ENCODE measurements at regions not wholly inside any gene's neighbourhood (a gene's known extent, or its start where the extent isn't known, plus 50 kb on each side); places are given as distances from the start of the nearest gene placed in this dataset.

DNA sequence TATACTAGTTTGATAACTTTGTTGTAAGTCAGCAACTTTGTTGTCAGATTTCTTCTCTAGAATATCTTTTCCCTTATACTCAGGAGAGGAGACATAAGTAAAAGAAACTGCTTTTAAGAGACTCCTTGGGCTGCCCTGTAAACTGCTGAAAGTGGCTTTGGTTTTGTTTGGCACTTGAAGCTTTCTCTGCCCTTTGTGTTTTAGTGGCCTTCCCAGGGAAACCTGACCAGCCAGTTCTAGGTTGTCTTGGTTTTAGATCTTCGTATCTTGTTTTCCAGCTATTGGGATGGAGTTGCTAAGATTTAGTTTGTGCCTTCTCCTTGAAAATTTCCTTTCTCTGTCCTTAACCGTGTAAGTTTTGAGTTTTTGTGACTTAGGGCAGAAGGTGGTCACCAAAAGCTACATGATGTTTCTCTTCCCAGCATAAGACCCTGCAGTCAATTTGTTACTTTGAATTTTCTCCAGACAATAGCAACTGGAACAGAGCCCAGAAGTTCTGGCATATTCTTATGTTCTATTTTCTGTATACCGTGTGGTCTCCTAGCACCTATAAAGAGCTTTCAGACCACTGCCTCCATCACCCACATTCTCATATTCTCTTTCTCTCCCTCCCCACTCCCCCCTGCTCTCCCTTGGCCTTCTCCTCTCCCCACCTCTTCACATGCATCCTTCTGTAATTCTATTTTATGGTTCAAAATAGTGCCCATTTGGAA lies 81.1 kb downstream of the BOLA3 start:
- no peak for DNase-seq

DNA sequence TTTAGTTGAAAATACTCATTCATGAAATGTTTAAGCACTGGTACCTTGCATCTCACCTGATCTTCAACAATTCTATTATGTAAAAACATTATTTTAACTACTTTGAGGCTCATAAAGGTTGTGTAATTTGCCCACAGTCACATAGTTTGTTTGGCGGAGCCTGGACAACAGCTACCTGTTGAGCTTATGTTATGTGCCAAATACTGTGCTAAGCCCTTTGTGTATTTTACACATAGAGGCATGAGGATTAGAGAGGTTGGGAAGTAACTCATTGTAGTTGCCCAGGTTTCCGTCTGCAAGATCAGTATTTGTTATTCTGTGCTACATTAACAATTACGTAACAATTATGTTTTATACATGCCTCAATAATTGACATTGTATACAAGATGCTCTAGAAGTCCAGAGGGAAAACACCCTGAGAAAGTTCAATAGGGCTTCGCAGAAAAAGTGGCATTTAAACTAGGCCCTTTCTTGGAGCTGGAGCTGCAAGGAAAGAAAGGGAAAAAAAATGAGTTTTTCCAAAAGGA lies 80.4 kb downstream of the BOLA3 start:
- no peak for DNase-seq

DNA sequence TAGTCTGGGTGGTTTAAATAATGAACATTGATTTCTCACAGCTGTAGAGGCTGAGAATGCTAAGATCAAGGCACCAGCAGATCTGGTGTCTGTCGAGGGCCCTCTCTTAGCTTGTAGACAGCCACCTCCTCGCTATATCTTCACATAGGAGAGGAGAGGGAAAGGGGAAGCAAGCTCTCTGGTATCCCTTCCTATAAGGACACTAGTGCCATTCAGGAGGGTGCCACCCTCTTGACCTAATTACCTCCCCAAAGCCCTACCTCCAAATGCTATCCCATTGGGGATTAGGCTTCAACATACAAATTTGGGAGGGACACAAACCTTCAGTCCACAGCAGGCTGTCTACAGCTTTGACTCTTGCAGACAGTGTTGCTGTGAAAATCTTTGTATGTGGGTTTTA lies 76.7 kb downstream of the BOLA3 start:
- no peak for DNase-seq

DNA sequence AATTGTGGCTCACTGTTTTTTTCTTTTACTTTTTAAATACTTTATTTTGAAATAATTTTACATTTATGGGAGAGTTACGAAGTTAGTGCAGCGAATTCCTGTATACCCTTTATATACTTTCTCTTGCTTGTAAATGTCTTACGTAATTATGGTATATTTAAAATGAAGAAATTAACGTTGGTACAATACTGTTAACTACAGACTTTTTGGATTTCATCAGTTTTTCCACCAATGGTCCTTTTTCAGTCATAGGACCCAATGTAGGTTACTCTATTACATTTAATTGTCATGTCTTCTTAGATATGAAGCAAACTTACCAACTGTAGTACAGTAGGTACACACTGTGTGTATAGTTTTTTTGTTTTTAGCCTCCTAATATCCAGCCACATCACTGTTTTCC lies 76.3 kb downstream of the BOLA3 start:
- DNase-seq, result no peak

DNA sequence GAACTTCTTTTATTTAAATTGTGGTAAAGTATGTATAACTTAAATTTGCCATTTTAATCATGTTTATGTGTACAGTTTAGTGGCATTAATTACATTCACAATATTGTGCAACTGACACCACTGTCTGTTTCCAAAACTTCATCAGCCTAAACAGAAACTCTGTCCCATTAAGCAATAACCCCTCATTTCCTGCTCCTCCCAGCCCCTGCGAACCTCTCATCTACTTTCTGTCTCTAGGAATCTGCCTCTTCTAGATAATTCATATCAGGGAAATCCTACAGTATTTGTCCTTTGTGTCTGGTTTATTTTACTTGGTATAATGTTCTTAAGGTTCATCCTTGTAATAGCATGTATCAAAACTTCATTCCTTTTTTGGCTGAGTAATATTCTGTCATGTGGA lies 75.1 kb downstream of the BOLA3 start:
- DNase-seq, result peak; percentile 23 to 41

DNA sequence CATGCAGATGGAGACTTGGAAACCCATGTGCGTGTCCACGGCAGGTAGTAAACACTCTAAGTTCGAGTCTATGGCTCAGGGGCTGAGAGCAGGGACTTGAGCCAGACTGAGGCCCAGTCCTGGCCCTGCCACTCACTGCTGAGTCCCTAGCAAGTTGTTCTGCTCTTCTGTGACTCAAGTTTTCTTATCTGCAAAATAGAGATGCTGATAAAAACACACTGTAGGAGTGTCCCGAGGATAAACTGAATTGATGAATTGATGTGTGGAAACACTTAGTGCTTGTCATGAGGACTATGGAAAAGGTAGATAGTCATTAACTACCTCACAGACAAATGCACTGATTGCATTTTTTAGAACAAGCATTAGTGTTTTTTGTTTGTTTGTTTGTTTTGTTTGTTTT lies 73.2 kb downstream of the BOLA3 start:
- no peak for DNase-seq

DNA sequence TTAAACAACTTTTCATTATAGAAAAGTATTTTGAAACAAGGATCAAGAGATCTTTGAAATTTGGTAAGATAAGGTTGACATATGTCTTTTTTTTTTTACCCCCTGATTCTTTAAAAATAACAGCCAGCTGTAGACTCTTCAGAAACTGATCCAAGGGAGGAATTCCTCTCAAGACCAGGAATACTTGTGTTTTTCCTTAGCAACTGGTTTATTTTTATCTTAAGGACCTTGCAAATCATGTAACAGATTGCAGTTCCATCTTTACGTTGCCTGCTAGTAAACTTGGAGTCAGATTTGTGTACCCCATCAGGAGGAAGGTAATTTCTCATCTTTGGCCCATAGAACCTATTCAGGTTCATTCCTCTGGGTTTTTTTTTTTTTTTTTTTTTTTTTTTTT lies 71.6 kb downstream of the BOLA3 start:
- no peak for DNase-seq

DNA sequence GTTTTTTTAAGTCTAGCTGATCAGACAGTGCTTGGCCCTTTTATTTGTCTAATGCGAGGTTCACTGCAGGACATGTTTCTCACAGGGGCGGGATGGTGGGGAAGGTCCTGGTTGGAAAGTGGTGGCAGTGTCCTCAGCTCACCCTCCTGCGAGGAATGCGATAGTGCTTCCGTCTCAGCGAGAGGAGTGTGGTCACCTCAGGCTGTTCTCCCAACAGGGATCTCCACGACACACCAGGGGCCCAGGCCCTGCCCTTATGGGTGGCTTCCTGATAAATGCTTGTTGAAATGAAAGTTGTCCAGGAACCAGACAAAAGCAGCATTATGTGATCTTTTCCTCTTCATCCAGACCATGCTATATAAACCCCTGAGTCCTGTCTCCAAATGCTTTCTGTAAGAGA lies 70.1 kb downstream of the BOLA3 start:
- no peak for DNase-seq

DNA sequence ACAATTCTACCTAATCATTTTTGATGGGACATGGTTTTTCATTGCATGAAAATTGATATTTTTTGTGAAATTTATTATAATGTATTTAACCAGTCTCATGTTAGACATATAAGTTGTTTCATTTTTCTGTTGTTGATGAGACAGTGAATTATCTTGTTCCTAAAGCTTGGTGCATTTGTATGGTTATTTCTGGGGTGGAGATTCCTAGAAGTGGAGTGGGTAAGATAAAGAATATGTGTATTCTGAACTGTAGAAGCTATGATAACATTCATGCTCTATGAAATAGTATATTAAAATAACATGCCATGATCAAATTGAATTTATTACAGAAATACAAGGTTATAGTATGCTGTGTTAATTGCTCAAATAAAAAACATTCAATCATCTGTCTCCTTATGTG lies 69.2 kb downstream of the BOLA3 start:
- no peak for DNase-seq

DNA sequence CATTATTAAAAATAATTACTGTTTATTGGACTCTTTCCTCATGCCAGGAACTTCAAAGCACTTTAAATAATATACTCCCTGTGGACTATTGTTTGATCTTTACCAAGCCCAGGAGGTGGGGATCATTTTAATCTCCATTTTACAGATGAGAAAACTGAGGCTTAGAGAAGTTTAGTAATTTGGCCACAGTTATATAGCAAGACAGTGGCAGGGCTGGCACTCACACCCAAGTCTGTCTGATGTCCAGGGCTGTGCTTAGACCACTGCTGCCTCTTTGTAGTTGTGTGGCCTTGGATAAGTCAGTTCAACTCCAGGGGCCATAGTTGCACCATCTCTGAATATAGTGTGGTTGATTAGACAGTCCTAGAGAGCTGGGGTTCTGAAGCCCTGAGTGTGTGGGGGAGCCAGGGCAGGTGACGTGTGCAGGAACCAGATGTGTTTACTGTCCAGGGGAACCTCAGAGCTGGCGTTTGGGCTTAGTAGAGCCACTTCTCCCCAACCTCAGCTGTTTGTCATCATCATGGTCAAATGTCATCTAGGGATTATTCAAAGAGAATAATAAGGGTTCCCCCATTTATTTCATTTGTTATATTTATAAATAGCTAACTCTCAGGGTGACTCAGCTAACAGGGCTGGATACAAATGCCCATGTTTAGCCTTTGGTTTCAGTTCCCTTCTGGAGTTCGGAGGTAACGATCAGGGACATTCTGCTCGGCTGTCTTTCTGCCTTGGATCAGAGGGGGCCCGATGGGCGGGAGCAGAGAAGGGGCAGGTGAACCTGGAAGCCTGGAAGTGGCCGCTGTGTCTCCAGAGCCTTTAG lies 68.0 kb downstream of the BOLA3 start:
- no peak for DNase-seq

DNA sequence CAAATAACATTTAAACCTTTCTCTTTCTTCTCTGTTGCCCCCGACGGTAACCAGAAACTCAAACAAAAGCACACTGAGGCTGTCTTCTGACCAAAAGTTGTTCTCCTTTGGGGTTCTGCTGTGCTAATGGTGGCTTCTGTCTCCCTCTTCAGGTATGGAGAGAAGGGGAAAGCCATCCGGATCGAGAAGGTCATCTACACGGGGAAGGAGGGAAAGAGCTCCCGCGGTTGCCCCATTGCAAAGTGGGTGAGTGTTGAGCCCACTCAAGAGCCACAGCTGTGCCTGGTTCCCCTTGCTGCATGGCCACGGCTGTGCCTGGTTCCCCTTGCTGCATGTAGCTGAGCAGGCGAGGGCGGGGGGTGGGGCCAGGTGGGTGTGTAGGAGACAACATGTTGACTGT lies 67.4 kb downstream of the BOLA3 start:
- no peak for DNase-seq

DNA sequence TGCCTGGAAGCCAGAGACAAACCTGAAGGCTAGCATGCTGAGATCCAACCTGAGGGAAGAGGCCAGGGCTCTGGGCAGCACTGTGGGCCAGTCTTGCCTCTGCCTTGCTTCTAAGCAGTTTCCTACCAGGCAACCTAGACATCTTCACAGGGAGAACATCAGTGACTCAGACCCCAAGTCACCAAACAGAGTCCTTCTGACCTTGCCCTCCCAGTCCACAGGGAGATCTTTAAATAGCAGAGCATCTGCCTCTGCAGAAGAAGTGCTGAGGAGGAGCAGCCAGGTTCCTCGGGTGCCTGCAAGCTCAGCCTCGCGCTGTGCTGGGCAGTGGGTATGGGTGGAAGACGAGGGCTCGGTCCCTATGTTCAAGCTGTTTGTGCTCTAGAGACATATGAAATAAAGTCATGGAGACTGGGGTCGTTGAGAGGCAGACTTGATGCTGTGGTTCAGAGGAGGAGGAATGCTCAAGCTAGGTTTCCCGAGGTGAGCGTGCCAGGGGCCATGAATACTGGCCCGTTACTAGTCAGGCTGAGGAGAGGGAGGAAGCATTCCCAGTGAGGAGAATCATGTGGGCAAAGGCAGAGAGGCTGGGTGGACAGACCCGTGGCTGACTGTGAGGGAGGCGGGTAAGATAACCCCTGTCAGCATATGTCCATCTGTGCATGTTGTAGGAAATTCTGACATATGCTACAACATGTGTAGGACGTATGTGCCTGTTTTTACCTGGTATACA lies 66.5 kb downstream of the BOLA3 start:
- no peak for DNase-seq

DNA sequence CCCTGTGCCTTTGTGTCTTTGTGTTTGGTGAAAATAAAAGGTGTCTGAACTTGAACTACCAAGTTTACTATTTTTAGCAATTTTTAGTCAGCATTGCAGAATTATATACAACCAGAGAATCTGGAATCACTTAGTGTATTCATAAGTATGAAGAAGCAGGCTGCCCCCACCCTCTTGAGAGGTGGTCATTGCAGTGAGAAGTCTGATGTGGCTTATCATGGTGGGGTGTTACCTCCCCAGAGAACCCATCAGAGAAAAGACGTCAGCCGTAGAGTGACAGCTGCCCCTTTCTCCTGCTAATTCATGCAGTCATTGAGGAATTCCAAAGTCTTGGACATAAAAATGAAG lies 66.0 kb downstream of the BOLA3 start:
- DNase-seq, result no peak

DNA sequence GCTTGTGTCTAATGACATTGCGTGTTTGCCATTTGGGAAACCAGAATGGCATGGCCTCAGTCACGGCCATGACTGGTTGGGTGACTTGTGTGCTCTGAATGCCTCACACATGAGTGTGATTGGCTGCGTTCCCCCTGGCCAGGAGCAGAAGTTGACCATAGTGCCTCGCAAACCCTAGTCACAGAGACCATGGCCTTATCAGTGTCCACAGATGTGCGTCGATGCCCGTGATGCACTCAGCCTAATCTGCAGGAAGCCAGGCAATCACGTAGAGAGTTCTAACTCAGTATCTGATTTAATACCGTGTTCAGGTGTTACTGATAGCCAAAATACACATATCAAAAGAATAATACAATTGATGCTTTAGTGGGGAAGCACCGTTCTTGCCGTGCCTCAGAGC lies 64.0 kb downstream of the BOLA3 start:
- no peak for DNase-seq

Measured in Kasumi-1 (cell line).